ENCODE measurements at regions not wholly inside any gene's neighbourhood (a gene's known extent, or its start where the extent isn't known, plus 50 kb on each side); places are given as distances from the start of the nearest gene placed in this dataset.

GRCh38 chr19:29321116-29321515 is 108.2 kb upstream of the UQCRFS1 start:
- DNase-seq (ENCODE audit: low read depth in 2 of 3, low spot score in 1 of 3): no peak

- no peak for DNase-seq (ENCODE audit: low read depth in 2 of 3, low spot score in 1 of 3)
Observed at GRCh38 chr19:29323021-29323430, 110.1 kb upstream of the UQCRFS1 start.

- no peak for DNase-seq (ENCODE audit: low read depth in 2 of 3, low spot score in 1 of 3)
Observed at GRCh38 chr19:29323440-29324290, 110.7 kb upstream of the UQCRFS1 start.

GRCh38 chr19:29324291-29324680 is 111.3 kb upstream of the UQCRFS1 start:
- no peak for DNase-seq (ENCODE audit: low read depth in 2 of 3, low spot score in 1 of 3)

GRCh38 chr19:29324717-29325116 is 111.8 kb upstream of the UQCRFS1 start:
- no peak for DNase-seq (ENCODE audit: low read depth in 2 of 3, low spot score in 1 of 3)

- no peak for DNase-seq (ENCODE audit: low read depth in 2 of 3, low spot score in 1 of 3)
Observed at GRCh38 chr19:29325241-29325975, 112.5 kb upstream of the UQCRFS1 start.

GRCh38 chr19:29326351-29326750 is 113.4 kb upstream of the UQCRFS1 start:
- DNase-seq (ENCODE audit: low read depth in 2 of 3, low spot score in 1 of 3): no peak

GRCh38 chr19:29326849-29327840 is 114.2 kb upstream of the UQCRFS1 start:
- DNase-seq (ENCODE audit: low read depth in 2 of 3, low spot score in 1 of 3): no peak

- no peak for DNase-seq (ENCODE audit: low read depth in 2 of 3, low spot score in 1 of 3)
Observed at GRCh38 chr19:29328586-29328985, 115.6 kb upstream of the UQCRFS1 start.

- DNase-seq (ENCODE audit: low read depth in 2 of 3, low spot score in 1 of 3): no peak
Observed at GRCh38 chr19:29329460-29330134, 116.6 kb upstream of the UQCRFS1 start.

GRCh38 chr19:29336425-29336824 is 123.5 kb upstream of the UQCRFS1 start:
- no peak for DNase-seq (ENCODE audit: low read depth in 2 of 3, low spot score in 1 of 3)

- DNase-seq (ENCODE audit: low read depth in 2 of 3, low spot score in 1 of 3): no peak
Observed at GRCh38 chr19:29337029-29337428, 124.1 kb upstream of the UQCRFS1 start.

GRCh38 chr19:29338480-29338879 is 125.5 kb upstream of the UQCRFS1 start:
- no peak for DNase-seq (ENCODE audit: low read depth in 2 of 3, low spot score in 1 of 3)

- DNase-seq (ENCODE audit: low read depth in 2 of 3, low spot score in 1 of 3): no peak
Observed at GRCh38 chr19:29342721-29343120, 129.8 kb upstream of the UQCRFS1 start.

GRCh38 chr19:29364224-29364726 is 151.3 kb upstream of the UQCRFS1 start:
- DNase-seq (ENCODE audit: low read depth in 2 of 3, low spot score in 1 of 3): no peak

GRCh38 chr19:29364999-29365398 is 152.0 kb upstream of the UQCRFS1 start:
- no peak for DNase-seq (ENCODE audit: low read depth in 2 of 3, low spot score in 1 of 3)

GRCh38 chr19:29365836-29366417 is 153.0 kb upstream of the UQCRFS1 start:
- DNase-seq (ENCODE audit: low read depth in 2 of 3, low spot score in 1 of 3): no peak

GRCh38 chr19:29366757-29367156 is 153.8 kb upstream of the UQCRFS1 start:
- DNase-seq (ENCODE audit: low read depth in 2 of 3, low spot score in 1 of 3): no peak

- DNase-seq (ENCODE audit: low read depth in 2 of 3, low spot score in 1 of 3): no peak
Observed at GRCh38 chr19:29367791-29368222, 154.9 kb upstream of the UQCRFS1 start.

GRCh38 chr19:29370276-29370675 is 155.5 kb upstream of the VSTM2B start:
- no peak for DNase-seq (ENCODE audit: low read depth in 2 of 3, low spot score in 1 of 3)
